Rectal smooth muscle tissue (tissue), 1 donor: ENCODE measurements at regions not wholly inside any gene's neighbourhood (a gene's known extent, or its start where the extent isn't known, plus 50 kb on each side); places are given as distances from the start of the nearest gene placed in this dataset.

Source experiments
- H3K27ac ChIP-seq: one replicate; pipeline ENCODE4 v1.7.0; 2013; ENCODE audit warnings: low read depth, low read length, inconsistent platforms
- H3K27me3 ChIP-seq: one replicate; pipeline ENCODE4 v1.7.0; 2013; ENCODE audit warnings: low read length; ENCODE audit not compliant: control insufficient read depth, insufficient read depth
- H3K36me3 ChIP-seq: one replicate; pipeline ENCODE4 v1.7.0; 2013; ENCODE audit warnings: low read length; ENCODE audit not compliant: control insufficient read depth, insufficient read depth
- H3K4me1 ChIP-seq: one replicate; pipeline ENCODE4 v1.7.0; 2013; ENCODE audit warnings: low read length; ENCODE audit not compliant: control insufficient read depth, insufficient read depth
- H3K4me3 ChIP-seq: one replicate; pipeline ENCODE4 v1.7.0; 2013; ENCODE audit warnings: low read length
- H3K9ac ChIP-seq: one replicate; pipeline ENCODE4 v1.7.0; 2013; ENCODE audit warnings: low read length

DNA sequence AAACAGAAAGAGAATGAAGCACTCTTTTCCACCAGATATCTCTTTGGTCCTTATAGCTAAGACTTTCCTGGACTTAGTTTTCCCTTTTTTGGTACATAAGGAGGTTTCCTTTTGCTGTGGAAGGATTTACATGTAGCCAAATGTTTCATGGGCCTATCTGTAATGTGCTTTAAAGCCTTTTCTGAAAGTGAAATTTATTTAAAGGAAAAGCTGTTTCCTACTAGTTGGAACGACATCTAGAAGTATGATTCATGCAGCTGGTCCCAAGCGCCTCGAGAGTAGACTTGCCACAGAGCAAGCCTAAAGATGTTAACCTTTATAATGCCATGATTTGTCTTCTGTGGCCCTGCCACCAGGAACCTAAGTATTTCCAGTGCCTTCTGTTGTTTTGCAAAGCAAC is 390.3 kb downstream of the DLEU7 start:
- Histone ChIP-seq H3K36me3 (no peaks in the 10 kb centered on the region), H3K27ac (no peak overlapping the region)

DNA sequence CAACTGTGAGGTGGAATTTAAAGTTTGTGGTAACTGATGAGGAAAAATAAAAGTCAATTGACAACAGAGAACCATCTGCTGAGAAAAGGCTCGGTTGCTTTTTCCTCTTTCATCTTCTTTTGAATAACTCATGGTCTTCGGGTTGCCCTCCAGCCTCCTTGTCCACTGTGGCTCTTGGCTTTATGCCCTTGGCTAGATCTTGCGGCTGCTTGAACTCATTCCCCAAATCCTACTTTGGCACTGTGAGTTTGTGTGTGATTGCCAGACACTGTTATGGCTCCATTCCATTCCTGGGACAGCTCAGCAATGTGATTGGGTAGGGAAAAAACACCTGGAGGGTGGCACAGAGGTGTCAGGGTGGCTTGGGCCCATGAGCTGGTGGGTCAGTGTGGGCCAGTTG is 387.4 kb downstream of the DLEU7 start:
- Histone ChIP-seq H3K9ac (no peak overlapping the region), H3K36me3 (no peaks in the 10 kb centered on the region), H3K4me1 (no peaks in the 10 kb centered on the region), H3K4me3 (no peak overlapping the region), H3K27ac (no peak overlapping the region), H3K27me3 (no peaks in the 10 kb centered on the region)

More for the DNA sequence above, 390.3 kb downstream of the DLEU7 start:
- Histone ChIP-seq H3K27me3 (no peaks in the 10 kb centered on the region), H3K9ac (no peak overlapping the region), H3K4me3 (no peak overlapping the region), H3K4me1 (no peaks in the 10 kb centered on the region)

DNA sequence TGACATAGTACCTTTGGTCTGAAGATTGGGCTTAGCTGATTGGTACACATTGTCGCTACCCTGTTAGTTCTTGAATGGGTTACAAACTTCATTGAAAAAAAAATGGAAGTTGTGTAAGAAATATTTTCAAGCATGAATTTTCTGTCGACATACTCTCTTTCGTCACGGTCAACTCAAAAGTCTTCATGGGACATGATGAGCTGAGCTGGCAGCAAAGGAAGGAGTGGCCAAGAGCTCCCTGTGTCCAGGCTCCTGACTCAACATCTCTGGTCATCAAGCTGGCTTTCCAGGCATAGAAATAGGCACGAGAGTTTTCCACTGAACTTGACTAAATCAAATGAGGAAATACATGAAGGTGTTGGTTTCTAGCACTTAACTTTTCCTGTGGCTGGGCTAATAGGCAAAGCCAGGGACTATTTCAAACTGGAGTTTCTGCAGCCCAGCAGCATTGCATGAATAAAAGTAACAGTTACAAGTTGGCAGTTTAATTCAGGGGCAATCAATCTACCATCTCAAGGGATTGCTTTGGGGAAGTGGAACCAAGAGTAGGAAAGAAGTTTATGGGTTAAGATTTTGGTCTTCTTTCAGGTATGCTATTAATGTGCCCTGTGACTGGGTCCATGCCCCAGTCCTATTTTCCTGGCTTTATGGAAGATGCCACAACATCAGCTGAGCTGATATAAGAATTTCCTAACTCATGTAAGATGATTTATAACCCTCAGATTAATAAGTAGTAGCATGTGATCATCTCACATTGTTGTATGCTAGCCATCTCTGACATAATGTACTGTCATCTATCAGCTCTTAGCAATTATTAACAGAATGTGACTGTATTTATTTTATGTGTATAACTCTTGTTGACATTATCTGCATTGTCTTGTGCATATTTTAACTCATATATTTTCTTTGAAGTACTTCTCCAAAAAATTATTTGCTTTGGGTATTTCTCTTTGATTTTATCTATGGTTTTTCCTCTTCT is 385.8 kb downstream of the DLEU7 start:
- Histone ChIP-seq H3K36me3 (no peaks in the 10 kb centered on the region), H3K27me3 (no peaks in the 10 kb centered on the region), H3K4me3 (no peak overlapping the region), H3K9ac (no peak overlapping the region), H3K4me1 (no peaks in the 10 kb centered on the region), H3K27ac (no peak overlapping the region)

DNA sequence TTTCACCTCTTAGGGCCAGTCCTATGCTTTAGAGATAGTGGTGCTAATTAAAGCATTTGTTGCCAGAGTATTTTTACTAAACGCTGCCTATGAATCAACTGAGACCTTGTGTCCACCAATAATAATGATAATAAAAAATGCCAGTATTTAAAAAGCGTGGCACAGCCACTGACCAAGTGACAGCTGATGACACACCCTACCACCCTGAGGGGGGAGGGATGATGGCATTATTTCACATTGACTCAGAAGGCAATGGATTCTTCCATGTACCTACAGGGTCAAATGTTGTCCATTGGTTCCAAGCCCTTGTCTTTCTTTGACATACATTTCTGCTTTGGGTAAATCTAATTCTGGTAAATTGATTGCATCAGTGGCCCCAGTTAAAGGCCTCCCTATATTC is 384.4 kb downstream of the DLEU7 start:
- Histone ChIP-seq H3K9ac (no peak overlapping the region), H3K27ac (no peak overlapping the region), H3K4me1 (no peaks in the 10 kb centered on the region), H3K4me3 (no peak overlapping the region), H3K36me3 (no peaks in the 10 kb centered on the region), H3K27me3 (no peaks in the 10 kb centered on the region)

DNA sequence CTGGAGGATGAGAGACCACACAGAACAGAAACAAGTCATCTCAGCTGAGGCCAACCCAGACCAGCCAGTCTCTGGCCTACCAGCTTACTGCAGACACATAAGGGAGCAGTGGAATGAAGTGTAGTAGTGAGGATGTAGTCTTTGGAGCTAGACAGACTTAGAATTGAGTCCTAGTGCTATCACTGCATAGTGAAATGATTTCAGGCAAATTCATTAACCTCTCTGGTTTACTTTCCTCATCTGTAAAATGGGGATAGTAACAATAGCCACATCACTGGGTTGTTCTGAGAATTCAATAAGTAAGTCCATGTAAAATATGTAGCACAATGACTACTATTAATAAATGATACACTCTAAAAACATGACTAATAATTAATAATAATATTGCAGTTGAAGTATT is 383.8 kb downstream of the DLEU7 start:
- Histone ChIP-seq H3K27ac (no peak overlapping the region), H3K9ac (no peak overlapping the region), H3K27me3 (no peaks in the 10 kb centered on the region), H3K4me1 (no peaks in the 10 kb centered on the region), H3K4me3 (no peak overlapping the region), H3K36me3 (no peaks in the 10 kb centered on the region)

DNA sequence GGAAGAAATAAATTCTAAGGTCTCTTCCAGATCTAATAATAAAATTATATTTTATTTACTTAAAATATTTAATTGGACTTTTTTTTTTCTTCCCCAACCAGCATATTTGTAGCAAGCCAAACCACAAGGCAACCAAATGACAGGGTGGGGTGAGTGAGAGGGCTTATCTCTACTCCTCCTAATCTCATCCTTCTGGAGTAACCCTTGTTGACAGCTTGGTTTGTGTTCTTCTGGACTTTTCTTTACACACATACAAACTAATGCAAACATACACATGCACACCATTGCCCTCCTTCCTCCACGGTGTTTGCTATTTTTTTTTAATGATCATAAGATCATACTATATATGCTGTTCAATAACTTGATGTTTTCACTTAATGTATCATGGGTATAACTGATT is 383.1 kb downstream of the DLEU7 start:
- Histone ChIP-seq H3K4me3 (no peak overlapping the region), H3K9ac (no peak overlapping the region), H3K27ac (no peak overlapping the region), H3K4me1 (no peaks in the 10 kb centered on the region), H3K27me3 (no peaks in the 10 kb centered on the region), H3K36me3 (no peaks in the 10 kb centered on the region)

DNA sequence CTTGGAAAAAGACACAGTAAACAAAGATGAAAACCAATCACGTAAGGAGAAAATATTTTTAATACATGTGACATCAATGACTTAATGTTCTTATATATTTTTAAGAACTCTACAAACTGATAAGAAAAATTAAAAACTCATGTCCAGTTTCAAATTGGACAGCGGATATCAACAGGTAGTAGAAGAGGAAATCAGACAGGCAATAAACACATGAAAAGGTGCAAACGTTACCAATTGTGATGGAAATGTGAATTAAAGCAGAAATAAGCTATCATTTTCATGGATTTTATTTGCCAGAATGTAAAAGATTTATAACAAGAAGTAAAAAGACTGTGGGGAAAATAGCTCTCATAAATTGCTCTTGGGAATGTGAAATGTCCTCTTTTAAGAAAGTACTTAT is 382.3 kb downstream of the DLEU7 start:
- H3K9ac ChIP-seq, result no peak overlapping the region
- H3K4me1 ChIP-seq, result no peaks in the 10 kb centered on the region
- H3K27ac ChIP-seq, result no peak overlapping the region
- no peaks in the 10 kb centered on the region for H3K36me3 ChIP-seq
- H3K27me3 ChIP-seq, result no peaks in the 10 kb centered on the region
- H3K4me3 ChIP-seq, result no peak overlapping the region

DNA sequence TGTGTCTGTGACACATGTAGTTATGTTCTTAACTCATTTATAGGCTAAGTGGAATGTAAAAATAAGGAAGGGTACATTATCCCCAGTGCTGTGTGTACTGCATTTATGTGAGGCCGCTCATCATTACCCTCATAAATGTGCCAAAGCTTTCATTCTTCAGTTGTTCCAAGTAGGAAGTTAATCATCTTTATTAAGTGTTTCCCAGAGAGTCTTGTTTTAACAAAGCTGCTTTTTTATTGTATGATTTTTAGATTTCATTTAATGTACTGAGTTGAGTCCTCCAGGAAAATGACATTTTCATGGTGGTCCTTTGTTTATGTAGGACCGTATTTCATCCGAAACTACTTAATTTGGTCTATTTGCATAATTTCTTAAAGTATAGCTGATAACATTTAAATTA is 379.8 kb downstream of the DLEU7 start:
- Histone ChIP-seq H3K27me3 (no peaks in the 10 kb centered on the region), H3K36me3 (no peaks in the 10 kb centered on the region), H3K4me1 (no peaks in the 10 kb centered on the region), H3K9ac (no peak overlapping the region), H3K27ac (no peak overlapping the region), H3K4me3 (no peak overlapping the region)

DNA sequence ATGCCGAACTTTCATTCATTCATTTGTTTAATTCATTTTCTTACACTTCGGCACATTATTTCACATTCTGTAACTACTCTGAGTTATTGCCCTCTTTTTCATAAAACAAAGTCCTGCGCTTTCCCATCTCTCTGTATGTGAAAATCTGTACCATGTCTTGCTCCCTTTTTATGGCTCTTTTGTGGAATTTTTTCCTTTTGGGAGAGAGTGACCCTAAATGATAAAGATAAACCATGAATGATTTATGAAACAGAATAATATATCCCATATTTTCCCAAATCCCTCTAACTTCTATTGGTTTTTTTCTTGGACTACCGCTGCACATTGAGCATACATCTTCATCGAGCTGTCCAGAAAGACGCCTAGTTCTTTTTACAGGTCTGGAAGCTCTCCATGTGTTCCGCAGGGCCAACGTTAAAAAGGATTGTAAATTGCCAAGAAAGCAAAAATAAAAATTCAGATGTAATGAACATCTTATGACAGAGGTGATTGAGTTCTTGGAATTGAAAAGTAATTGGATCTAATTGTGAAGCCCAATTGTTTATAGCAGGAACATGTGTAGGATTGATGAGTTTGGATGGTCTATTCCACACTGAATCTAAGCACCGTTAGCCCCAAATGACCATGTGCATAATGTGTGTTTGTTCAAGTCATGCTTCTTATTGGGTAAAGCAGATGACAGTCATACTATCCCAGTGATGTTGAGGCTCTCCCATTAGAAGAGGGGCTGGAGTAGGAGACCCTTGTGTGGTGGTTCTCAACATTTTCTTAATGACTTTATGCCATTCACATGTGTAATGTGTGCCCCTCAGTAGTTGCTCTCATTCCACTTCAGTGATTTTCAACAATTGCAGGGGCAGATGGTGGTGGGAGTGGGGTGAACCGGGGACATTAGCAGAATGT is 378.9 kb downstream of the DLEU7 start:
- H3K9ac ChIP-seq, result no peak overlapping the region
- no peaks in the 10 kb centered on the region for H3K4me1 ChIP-seq
- H3K27me3 ChIP-seq, result no peaks in the 10 kb centered on the region
- no peak overlapping the region for H3K27ac ChIP-seq
- H3K36me3 ChIP-seq, result no peaks in the 10 kb centered on the region
- no peak overlapping the region for H3K4me3 ChIP-seq

DNA sequence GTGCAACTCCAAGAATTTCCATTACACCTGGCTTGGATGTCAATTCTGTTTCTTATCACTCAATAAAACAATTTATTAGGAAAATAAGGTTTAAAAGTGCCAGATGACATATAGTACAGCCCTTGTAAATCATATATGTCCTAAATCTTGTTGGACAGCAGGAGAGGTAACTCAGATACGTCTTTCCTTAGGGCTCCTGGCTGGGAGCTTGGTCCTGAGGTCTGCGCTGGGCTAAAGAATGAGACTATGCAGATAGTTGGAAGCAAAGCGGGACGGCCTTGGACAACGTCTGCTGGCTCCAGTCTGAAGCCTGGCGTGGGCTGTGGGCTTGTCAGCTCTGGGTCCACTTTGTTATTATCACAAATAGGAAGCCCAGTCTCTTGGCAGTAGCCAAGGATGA is 377.0 kb downstream of the DLEU7 start:
- Histone ChIP-seq H3K9ac (no peak overlapping the region), H3K36me3 (no peaks in the 10 kb centered on the region), H3K4me1 (no peaks in the 10 kb centered on the region), H3K27ac (no peak overlapping the region), H3K27me3 (no peaks in the 10 kb centered on the region), H3K4me3 (no peak overlapping the region)

DNA sequence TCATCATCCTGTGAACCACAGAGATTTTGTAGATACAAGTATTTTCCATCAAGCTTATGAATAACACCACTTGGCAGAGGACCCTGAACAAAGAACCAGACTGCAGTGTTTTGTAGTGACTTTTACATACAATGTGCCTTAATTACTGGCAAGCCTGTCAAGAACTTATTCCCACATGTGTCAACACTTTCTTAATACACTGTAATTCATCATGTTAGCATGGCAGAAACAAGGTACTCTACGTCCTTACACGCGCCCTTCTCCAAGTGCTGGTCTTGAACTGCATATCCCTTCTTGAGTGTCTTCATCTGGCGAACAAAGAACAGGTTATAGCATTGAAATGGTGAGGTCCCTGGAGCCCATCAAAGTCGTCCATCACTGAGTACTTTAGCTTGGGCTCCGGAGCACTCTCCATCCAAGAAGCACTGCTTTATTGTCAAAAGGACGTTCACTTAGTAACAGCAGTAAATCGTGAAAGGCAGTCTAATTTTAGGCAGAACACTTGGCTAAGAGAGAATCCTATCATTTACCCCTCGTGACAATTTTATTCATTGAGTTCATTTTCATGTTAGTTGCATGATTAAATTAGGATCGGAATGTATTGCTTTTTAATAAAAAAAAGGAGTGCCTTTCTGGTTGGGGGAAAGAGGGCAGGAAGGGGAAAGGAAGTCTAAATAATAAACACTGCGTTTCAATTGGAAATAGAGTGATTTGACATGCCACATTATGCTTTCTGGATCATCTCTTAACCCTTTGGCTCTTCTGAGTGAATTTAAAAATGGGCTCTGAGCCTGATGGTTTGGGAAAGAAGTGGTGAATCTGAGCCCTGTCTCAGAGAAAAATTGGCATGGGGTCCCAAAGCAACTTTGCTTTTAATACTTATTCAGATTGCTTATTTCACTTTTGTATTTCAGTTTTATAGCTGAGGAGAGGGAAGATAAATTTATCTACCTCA is 376.1 kb downstream of the DLEU7 start:
- Histone ChIP-seq H3K27ac (no peak overlapping the region), H3K36me3 (no peaks in the 10 kb centered on the region), H3K9ac (no peak overlapping the region), H3K4me1 (no peaks in the 10 kb centered on the region), H3K4me3 (no peak overlapping the region), H3K27me3 (no peaks in the 10 kb centered on the region)
